RWPE2 (cell line): ENCODE measurements at regions not wholly inside any gene's neighbourhood (a gene's known extent, or its start where the extent isn't known, plus 50 kb on each side); places are given as distances from the start of the nearest gene placed in this dataset.

ENCODE experiments used
- ATAC-seq: fragments of 200-7000 bp; cut with Tn5 transposase; 3 replicates; pipeline ENCODE4 v1.9.1; 2021; ENCODE audit warnings: low read depth
- DNase-seq: peaks from one replicate; pipeline ENCODE4 v3.0.0-alpha.2; 2020; ENCODE audit warnings: low spot score
- H3K27ac ChIP-seq: fragments of 450-650 bp; 2 replicates; pipeline ENCODE4 v1.5.1; 2017; ENCODE audit warnings: mild to moderate bottlenecking; ENCODE audit not compliant: poor library complexity, severe bottlenecking
- H3K27me3 ChIP-seq: fragments of 250-450 bp; sonication (Bioruptor Pico); 2 replicates; pipeline ENCODE4 v1.5.1; 2021; ENCODE audit warnings: mild to moderate bottlenecking, moderate library complexity; ENCODE audit not compliant: insufficient read depth, poor library complexity, severe bottlenecking
- H3K36me3 ChIP-seq: fragments of 250-450 bp; sonication (Bioruptor Pico); 2 replicates; pipeline ENCODE4 v1.5.1; 2020; ENCODE audit warnings: low read depth, mild to moderate bottlenecking, moderate library complexity
- H3K4me1 ChIP-seq: fragments of 250-450 bp; sonication (Bioruptor Pico); 2 replicates; pipeline ENCODE4 v1.5.1; 2021; ENCODE audit warnings: mild to moderate bottlenecking, moderate library complexity; ENCODE audit not compliant: insufficient read depth, poor library complexity, severe bottlenecking
- H3K4me3 ChIP-seq: fragments of 250-450 bp; sonication (Bioruptor Pico); 2 replicates; pipeline ENCODE4 v1.5.1; 2021; ENCODE audit warnings: mild to moderate bottlenecking, moderate library complexity; ENCODE audit not compliant: severe bottlenecking
- H3K9me3 ChIP-seq: fragments of 250-450 bp; sonication (Bioruptor Pico); 2 replicates; pipeline ENCODE4 v1.5.1; 2021; ENCODE audit warnings: mild to moderate bottlenecking, moderate library complexity; ENCODE audit not compliant: severe bottlenecking
- TF ChIP-seq, protein P1 (sequence below): fragments of 450-650 bp; IDR thresholded peaks from one replicate; pipeline ENCODE4 v1.5.1; 2017; ENCODE audit warnings: mild to moderate bottlenecking, moderate library complexity; ENCODE audit not compliant: poor library complexity, severe bottlenecking

DNA sequence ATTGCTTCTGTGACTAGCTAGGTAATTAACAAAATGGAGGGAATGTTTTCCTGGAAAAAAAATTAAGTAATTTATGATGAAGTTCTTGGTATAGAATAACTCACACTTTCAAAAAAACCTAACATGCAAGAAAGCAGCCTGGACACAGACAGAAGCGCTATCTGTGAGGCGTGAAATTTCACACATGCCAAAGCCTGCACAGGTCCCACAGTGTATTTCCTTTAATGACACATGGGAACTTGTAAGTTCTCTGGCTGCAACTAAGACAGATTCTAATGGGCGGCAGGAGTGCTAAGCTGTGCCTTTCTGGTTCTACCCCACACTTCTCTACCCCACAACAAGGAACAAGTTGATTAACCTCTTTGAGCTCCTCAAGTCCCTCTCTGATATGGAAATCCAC lies 84.9 kb upstream of the NEO1 start:
- Histone ChIP-seq H3K4me3 (no peak overlapping the region), H3K4me1 (no peaks in the 10 kb centered on the region), H3K36me3 (no peaks in the 10 kb centered on the region), H3K27ac (no peak overlapping the region), H3K9me3 (no peaks in the 10 kb centered on the region), H3K27me3 (peaks cover 2% of the 10 kb centered on the region)
- DNase-seq (no peak), ATAC-seq (no peak)
- TF ChIP-seq, protein P1, sequence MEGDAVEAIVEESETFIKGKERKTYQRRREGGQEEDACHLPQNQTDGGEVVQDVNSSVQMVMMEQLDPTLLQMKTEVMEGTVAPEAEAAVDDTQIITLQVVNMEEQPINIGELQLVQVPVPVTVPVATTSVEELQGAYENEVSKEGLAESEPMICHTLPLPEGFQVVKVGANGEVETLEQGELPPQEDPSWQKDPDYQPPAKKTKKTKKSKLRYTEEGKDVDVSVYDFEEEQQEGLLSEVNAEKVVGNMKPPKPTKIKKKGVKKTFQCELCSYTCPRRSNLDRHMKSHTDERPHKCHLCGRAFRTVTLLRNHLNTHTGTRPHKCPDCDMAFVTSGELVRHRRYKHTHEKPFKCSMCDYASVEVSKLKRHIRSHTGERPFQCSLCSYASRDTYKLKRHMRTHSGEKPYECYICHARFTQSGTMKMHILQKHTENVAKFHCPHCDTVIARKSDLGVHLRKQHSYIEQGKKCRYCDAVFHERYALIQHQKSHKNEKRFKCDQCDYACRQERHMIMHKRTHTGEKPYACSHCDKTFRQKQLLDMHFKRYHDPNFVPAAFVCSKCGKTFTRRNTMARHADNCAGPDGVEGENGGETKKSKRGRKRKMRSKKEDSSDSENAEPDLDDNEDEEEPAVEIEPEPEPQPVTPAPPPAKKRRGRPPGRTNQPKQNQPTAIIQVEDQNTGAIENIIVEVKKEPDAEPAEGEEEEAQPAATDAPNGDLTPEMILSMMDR, result no peak

DNA sequence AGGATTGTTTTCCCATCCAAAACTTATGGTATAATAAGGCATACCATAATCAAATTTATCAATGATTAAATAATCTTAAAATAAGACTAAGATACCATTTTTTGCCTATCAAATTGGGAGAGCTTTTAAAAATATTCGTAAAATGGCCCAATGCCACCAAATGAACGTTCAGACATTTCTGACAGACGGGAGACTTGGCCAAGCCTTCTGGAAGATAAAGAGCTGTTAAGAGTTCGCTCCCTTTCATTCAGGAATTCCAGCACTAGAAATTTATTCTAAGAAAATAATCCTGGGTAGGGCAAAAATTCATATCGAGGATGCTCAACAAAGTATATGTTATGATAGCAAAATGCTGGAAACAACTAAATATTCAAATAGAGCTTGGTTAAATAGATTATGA lies 85.6 kb upstream of the NEO1 start:
- DNase-seq (no peak), ATAC-seq (no peak)
- Histone ChIP-seq H3K36me3 (no peaks in the 10 kb centered on the region), H3K27ac (no peak overlapping the region), H3K27me3 (peaks cover 2% of the 10 kb centered on the region), H3K4me1 (no peaks in the 10 kb centered on the region), H3K4me3 (no peak overlapping the region), H3K9me3 (no peaks in the 10 kb centered on the region)
- TF ChIP-seq, protein P1, result no peak

DNA sequence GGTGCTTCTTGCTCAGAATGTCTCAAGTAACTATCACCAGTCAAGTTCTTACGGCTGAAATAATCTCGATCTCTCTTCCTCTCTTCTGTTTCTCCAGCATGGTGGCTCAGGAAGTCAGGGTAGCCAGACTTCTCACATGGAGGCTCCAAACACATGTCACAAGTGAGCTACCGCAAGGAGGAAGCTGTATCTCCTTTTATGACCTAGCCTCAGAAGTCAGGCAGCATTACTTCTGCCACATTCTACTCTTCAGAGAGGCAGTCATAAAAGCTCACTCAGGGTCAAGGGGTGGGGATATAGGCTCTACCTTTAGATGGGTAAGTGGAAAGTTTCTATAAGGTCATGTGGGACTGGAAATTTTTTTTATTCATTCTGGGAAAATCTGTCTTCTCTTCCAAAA lies 86.6 kb upstream of the NEO1 start:
- ATAC-seq (no peak), DNase-seq (no peak)
- no peak overlapping the region for H3K4me3 ChIP-seq
- no peaks in the 10 kb centered on the region for H3K9me3 ChIP-seq
- H3K27me3 ChIP-seq, result no peaks in the 10 kb centered on the region
- H3K4me1 ChIP-seq, result no peaks in the 10 kb centered on the region
- TF ChIP-seq, protein P1, result no peak
- no peak overlapping the region for H3K27ac ChIP-seq
- H3K36me3 ChIP-seq, result no peaks in the 10 kb centered on the region

DNA sequence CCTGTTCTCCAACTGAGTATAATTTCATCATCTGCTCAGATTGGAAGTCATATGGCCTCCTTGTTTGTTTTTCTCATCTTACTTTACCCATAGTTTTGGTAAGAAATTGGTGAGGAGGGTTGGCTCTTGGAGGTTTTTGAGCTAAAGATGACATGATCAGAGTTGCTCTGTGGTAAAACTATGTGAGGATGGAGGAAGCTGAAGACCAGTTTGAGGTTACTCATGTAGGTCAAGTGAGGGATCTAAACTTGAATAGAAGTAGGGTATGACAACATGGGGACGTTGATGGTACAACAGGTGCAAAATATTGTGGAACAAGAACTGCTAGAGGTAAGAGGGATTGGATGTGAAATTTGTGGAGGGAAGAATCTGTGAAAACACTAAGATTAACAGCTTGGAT lies 87.7 kb upstream of the NEO1 start:
- no peaks in the 10 kb centered on the region for H3K27me3 ChIP-seq
- H3K9me3 ChIP-seq, result no peaks in the 10 kb centered on the region
- H3K4me3 ChIP-seq, result no peak overlapping the region
- DNase-seq (no peak), ATAC-seq (no peak)
- H3K4me1 ChIP-seq, result no peaks in the 10 kb centered on the region
- TF ChIP-seq, protein P1, result no peak
- no peaks in the 10 kb centered on the region for H3K36me3 ChIP-seq
- no peak overlapping the region for H3K27ac ChIP-seq

DNA sequence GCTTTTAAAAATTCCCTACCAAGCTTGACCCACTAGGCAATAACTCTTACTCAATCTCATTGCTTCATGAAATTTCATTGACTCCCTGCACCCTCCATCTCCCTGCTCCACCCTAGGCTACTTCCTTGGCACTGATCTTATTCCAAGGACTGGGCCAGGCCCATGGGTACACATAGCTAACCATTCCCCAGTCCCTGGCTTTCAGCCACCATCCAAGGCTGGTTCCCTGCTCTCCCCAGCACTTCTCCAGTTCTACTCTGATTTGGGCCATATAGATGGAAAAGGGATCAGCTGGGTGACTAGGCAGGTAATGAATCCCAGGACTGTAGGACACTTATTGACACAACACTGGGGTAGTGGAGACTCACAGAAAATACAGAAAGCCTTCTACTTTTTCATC lies 88.1 kb upstream of the NEO1 start:
- Histone ChIP-seq H3K27ac (no peak overlapping the region), H3K36me3 (no peaks in the 10 kb centered on the region), H3K4me3 (no peak overlapping the region), H3K27me3 (no peaks in the 10 kb centered on the region), H3K9me3 (no peaks in the 10 kb centered on the region), H3K4me1 (no peaks in the 10 kb centered on the region)
- TF ChIP-seq, protein P1, result no peak
- DNase-seq, result no peak
- ATAC-seq, result no peak
